HAP-1 (cell line): ENCODE measurements at regions not wholly inside any gene's neighbourhood (a gene's known extent, or its start where the extent isn't known, plus 50 kb on each side); places are given as distances from the start of the nearest gene placed in this dataset.

Source experiments
- DNase-seq, 2 experiments: peaks; one replicate each; pipeline ENCODE4 v3.0.0-alpha.2; 2016 to 2020; ENCODE audit warnings: low spot score in 2 of 2
- H3K27me3 ChIP-seq: fragments of 250-450 bp; sonication (Bioruptor Pico); 2 replicates; pipeline ENCODE4 v1.5.1; 2020; ENCODE audit warnings: low read depth, mild to moderate bottlenecking, moderate library complexity
- H3K36me3 ChIP-seq: fragments of 250-450 bp; sonication (Bioruptor Pico); replicated peaks from 2 replicates; pipeline ENCODE4 v1.5.1; 2020; ENCODE audit warnings: mild to moderate bottlenecking
- H3K4me1 ChIP-seq: fragments of 250-450 bp; sonication (Bioruptor Pico); 2 replicates; pipeline ENCODE4 v1.5.1; 2020; ENCODE audit warnings: mild to moderate bottlenecking
- H3K4me3 ChIP-seq: fragments of 250-450 bp; sonication (Bioruptor Pico); 2 replicates; pipeline ENCODE4 v1.5.1; 2020; ENCODE audit warnings: mild to moderate bottlenecking, moderate library complexity
- H3K9me3 ChIP-seq: fragments of 250-450 bp; sonication (Bioruptor Pico); 2 replicates; pipeline ENCODE4 v1.5.1; 2020; ENCODE audit warnings: mild to moderate bottlenecking, moderate library complexity
- in situ Hi-C: fragments of 300-500 bp; cut with MboI; formaldehyde crosslinking; loops from 3 replicates; pipeline ENCODE4 v1.14.3; 2020; ENCODE audit warnings: low sequenced_read_pairs, inconsistent platforms, mixed read lengths

GRCh38 chr5:66323529-66323895 lies 179.4 kb downstream of the SREK1 start:
- Histone ChIP-seq H3K4me3 (no peak overlapping the region), H3K36me3 (no peaks in the 10 kb centered on the region), H3K9me3 (no peaks in the 10 kb centered on the region), H3K4me1 (no peaks in the 10 kb centered on the region), H3K27me3 (peaks cover 9% of the 10 kb centered on the region; the same call in 1 of the 2 replicates)
- in situ Hi-C loops, result loop anchor here (25.0 kb wide), 1 partner anchor 414 kb away; no protein-coding TSS in a partner anchor
- no peak for DNase-seq

DNA sequence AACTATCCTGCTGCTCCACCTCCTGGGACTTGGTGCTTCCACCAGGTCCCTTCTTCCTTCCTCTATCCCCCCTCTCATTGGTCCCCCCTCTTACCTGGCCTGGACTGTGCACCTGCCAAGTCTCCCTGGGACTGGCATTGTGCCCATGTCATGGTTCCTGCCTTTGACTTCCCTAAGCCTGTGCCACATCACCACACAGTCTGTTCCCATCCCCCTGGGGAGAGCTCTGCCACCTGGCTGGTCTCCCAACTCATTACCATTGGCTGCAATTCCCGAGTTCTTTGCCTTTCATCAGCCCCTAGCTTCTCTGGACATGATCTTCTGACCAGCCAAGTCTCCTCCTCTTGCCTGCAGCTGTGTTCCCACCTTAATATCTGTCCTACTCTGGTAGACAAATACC lies 180.3 kb downstream of the SREK1 start:
- Histone ChIP-seq H3K36me3 (no peaks in the 10 kb centered on the region), H3K27me3 (peaks cover 9% of the 10 kb centered on the region; the same call in 1 of the 2 replicates), H3K4me1 (no peaks in the 10 kb centered on the region), H3K9me3 (no peaks in the 10 kb centered on the region), H3K4me3 (no peak overlapping the region)
- DNase-seq, result no peak
- in situ Hi-C loops, result loop anchor here (25.0 kb wide), 1 partner anchor 413 kb away; no protein-coding TSS in a partner anchor

GRCh38 chr5:66326276-66326675 lies 182.2 kb downstream of the SREK1 start:
- Histone ChIP-seq H3K4me1 (no peaks in the 10 kb centered on the region), H3K36me3 (no peaks in the 10 kb centered on the region), H3K27me3 (peaks cover 4% of the 10 kb centered on the region; the same call in 1 of the 2 replicates), H3K9me3 (no peaks in the 10 kb centered on the region), H3K4me3 (no peak overlapping the region)
- in situ Hi-C loops, result no loop called here
- DNase-seq, result no peak

DNA sequence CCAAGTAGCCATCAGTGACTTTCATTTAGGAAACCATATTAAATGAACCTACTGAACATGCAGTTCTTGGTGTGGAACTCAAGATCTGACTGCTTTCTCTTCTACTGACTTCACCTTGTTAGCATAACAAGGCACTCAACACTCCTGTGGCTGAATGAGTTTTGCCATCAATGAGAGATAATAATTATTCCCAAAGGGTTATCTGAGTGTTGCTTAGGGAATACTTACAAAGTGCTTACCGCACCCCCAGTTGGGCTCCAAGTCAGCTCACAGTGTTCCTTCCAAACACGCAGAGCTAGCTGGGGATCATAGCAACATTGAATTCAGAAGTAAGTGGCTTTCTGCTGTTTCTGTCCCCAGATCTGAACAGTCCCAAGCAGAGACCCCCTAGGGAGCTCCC lies 182.9 kb downstream of the SREK1 start:
- no peaks in the 10 kb centered on the region for H3K9me3 ChIP-seq
- H3K27me3 ChIP-seq, result no peaks in the 10 kb centered on the region
- H3K4me1 ChIP-seq, result no peaks in the 10 kb centered on the region
- no peak for DNase-seq
- H3K36me3 ChIP-seq, result no peaks in the 10 kb centered on the region
- H3K4me3 ChIP-seq, result no peak overlapping the region
- in situ Hi-C loops, result no loop called here

DNA sequence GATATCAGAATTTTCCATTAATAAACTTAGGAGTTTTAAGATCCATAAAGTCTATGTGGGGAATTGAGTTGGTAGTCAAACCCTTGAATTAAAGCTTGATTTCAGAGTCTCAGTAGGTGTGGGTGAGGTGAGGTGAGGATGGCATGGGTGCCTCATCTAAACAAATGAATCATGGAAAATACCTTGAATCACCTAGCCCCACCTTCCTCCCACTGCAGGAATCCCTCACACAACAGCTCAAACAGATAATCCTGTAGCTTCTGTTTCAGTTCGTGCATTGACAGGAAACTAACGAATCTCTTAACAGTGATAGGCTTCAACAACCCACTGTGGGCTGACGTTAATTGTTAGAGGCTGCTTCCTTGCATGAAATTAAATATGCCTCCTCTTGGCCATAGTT lies 185.0 kb downstream of the SREK1 start:
- no peak overlapping the region for H3K4me3 ChIP-seq
- no peaks in the 10 kb centered on the region for H3K36me3 ChIP-seq
- H3K4me1 ChIP-seq, result no peaks in the 10 kb centered on the region
- in situ Hi-C loops, result no loop called here
- 0 out of 2 replicates have a peak, but pooled peaks cover 2% of the 10 kb centered on the region for H3K27me3 ChIP-seq
- no peak for DNase-seq
- no peaks in the 10 kb centered on the region for H3K9me3 ChIP-seq

GRCh38 chr5:66333192-66333591 lies 189.1 kb downstream of the SREK1 start:
- Histone ChIP-seq H3K4me3 (no peak overlapping the region), H3K36me3 (no peaks in the 10 kb centered on the region), H3K27me3 (peaks cover 2% of the 10 kb centered on the region; the same call in 1 of the 2 replicates), H3K9me3 (no peaks in the 10 kb centered on the region), H3K4me1 (no peaks in the 10 kb centered on the region)
- DNase-seq, result no peak
- in situ Hi-C loops, result no loop called here

GRCh38 chr5:66337626-66338226 lies 193.6 kb downstream of the SREK1 start:
- Histone ChIP-seq H3K9me3 (no peaks in the 10 kb centered on the region), H3K4me3 (no peak overlapping the region), H3K27me3 (peaks cover 2% of the 10 kb centered on the region; the same call in 1 of the 2 replicates), H3K4me1 (no peaks in the 10 kb centered on the region), H3K36me3 (no peaks in the 10 kb centered on the region)
- in situ Hi-C loops, result no loop called here
- no peak for DNase-seq

DNA sequence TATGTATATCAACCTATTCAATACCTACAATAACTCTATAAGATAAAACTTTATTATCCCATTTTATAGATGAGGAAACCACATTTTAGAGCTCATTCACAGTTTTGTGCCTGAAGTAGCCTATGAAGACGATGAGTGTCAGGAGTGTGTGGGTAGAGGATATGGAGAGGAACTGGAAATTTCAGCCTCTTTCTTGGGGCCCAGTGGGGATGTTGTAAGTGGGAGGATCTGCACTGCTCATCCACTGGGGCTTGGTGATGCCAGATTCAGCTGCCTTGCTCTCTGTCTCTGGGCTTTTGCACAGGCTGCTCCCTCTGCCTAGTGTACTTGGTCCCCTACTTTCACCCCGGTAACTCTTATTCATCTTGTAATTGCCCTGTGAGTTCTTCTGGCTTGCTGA lies 194.7 kb downstream of the SREK1 start:
- no peaks in the 10 kb centered on the region for H3K9me3 ChIP-seq
- no peak for DNase-seq
- H3K4me3 ChIP-seq, result no peak overlapping the region
- in situ Hi-C loops, result no loop called here
- no peaks in the 10 kb centered on the region; the same call in 1 of the 2 replicates for H3K27me3 ChIP-seq
- no peaks in the 10 kb centered on the region for H3K36me3 ChIP-seq
- no peaks in the 10 kb centered on the region for H3K4me1 ChIP-seq

DNA sequence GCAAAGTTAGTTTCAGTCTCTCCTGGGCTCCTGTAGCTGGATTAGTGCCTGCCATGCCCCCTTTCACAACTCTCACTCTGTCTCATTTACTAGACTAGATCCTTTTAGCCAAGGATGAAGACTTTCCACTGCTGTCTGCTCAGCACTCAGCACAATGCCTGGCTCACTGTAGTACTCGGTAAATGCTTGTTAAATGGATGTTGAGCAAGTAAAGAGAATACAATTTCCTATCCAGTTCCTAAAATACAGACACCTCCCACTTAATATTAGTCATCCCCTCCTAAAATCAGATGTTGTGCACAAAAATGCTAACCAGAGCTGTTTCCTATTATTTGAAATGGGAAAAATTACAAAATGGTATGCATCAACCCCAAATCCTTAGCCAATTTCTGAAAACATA lies 195.8 kb downstream of the SREK1 start:
- H3K27me3 ChIP-seq, result no peaks in the 10 kb centered on the region
- no peak overlapping the region for H3K4me3 ChIP-seq
- no peaks in the 10 kb centered on the region for H3K4me1 ChIP-seq
- H3K36me3 ChIP-seq, result no peaks in the 10 kb centered on the region
- H3K9me3 ChIP-seq, result no peaks in the 10 kb centered on the region
- no peak for DNase-seq
- in situ Hi-C loops, result no loop called here

- DNase-seq, result no peak
- H3K4me1 ChIP-seq, result no peaks in the 10 kb centered on the region
- 0 out of 2 replicates have a peak, but pooled peaks cover 3% of the 10 kb centered on the region for H3K27me3 ChIP-seq
- H3K9me3 ChIP-seq, result no peaks in the 10 kb centered on the region
- no peak overlapping the region for H3K4me3 ChIP-seq
- in situ Hi-C loops, result no loop called here
- H3K36me3 ChIP-seq, result no peaks in the 10 kb centered on the region
Observed at GRCh38 chr5:66340786-66341185, 196.7 kb downstream of the SREK1 start.

DNA sequence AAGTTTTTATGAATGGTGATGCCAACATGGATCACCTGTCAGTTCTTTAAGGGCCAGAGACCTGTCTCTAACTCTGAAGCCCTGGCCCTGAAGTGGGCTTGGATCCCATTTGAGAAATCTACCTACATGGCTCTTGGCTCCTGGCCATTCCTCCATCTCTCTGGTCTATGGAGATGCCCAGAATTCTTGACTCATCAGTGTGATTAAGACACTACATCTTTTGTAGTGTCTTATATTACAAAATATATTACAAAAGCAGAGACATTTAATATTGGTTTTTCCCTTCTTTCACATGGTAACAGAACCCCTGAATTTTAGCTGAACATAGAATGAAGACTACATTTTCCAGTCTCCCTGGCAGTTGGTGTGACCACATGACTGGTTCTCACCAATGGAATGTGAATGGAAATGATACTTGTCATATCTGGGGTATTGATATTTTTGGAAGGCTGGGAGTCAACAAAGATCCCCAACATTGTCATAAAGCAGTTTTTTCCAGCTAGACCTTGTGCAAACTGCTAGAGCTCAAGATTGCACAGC lies 198.3 kb downstream of the SREK1 start:
- Histone ChIP-seq H3K36me3 (no peaks in the 10 kb centered on the region), H3K4me1 (no peaks in the 10 kb centered on the region), H3K4me3 (no peak overlapping the region), H3K27me3 (0 out of 2 replicates have a peak, but pooled peaks cover 3% of the 10 kb centered on the region), H3K9me3 (no peaks in the 10 kb centered on the region)
- in situ Hi-C loops, result no loop called here
- no peak for DNase-seq

- Histone ChIP-seq H3K27me3 (peaks cover 6% of the 10 kb centered on the region; the same call in 1 of the 2 replicates), H3K36me3 (no peaks in the 10 kb centered on the region), H3K9me3 (no peaks in the 10 kb centered on the region), H3K4me1 (no peaks in the 10 kb centered on the region), H3K4me3 (no peak overlapping the region)
- DNase-seq, result no peak
- in situ Hi-C loops, result no loop called here
Observed at GRCh38 chr5:66343370-66344071, 199.4 kb downstream of the SREK1 start.

DNA sequence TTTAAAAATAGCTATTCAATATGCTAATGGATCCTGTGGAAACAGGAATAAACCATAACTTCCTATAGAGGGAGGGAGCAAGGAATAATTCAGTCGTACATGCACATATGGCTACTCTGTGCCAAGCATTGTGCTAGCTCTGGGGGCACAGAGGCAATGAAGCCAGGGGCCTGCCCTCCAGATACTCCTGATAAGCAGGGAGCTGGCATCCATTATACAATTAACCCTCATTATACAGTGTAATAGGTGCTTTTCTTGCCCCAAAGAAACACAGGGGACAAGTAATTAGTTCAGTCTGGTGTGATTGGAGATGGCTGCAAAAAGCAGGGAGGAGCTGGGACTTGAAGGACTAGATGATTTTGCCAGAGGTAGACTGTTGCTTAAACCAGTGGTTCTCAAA lies 200.4 kb downstream of the SREK1 start:
- no peaks in the 10 kb centered on the region for H3K36me3 ChIP-seq
- no peak for DNase-seq
- in situ Hi-C loops, result no loop called here
- H3K4me1 ChIP-seq, result no peaks in the 10 kb centered on the region
- H3K9me3 ChIP-seq, result no peaks in the 10 kb centered on the region
- H3K27me3 ChIP-seq, result peaks cover 6% of the 10 kb centered on the region; the same call in 1 of the 2 replicates
- H3K4me3 ChIP-seq, result no peak overlapping the region

DNA sequence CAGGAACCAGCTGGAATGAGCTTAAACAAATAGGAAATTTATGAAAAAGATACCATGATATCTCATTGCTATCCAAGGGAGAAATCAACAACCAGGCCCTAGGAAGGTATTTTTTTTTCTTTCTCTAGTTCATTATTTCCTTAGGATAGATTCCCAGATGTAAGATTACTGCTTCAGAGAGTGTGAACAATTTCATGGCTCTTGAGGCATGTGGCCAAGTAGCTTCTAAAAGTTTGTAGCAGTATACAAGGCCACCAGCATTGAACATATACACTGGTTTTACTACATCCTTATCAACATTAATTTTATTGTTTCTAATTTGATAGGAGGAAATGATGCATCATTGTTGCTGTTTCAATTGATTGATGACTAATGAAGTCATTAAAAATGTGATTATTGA lies 201.2 kb downstream of the SREK1 start:
- H3K4me3 ChIP-seq, result no peak overlapping the region
- no peaks in the 10 kb centered on the region for H3K4me1 ChIP-seq
- in situ Hi-C loops, result no loop called here
- no peaks in the 10 kb centered on the region for H3K9me3 ChIP-seq
- no peak for DNase-seq
- peaks cover 6% of the 10 kb centered on the region; the same call in 1 of the 2 replicates for H3K27me3 ChIP-seq
- H3K36me3 ChIP-seq, result no peaks in the 10 kb centered on the region
